CD14-positive monocyte (primary cell): ENCODE measurements at regions not wholly inside any gene's neighbourhood (a gene's known extent, or its start where the extent isn't known, plus 50 kb on each side); places are given as distances from the start of the nearest gene placed in this dataset.

Experiments used
- DNase-seq, 3 donors: peaks; one replicate each; pipeline ENCODE4 v3.0.0-alpha.2; 2011 to 2022
- H2AFZ ChIP-seq: 2 replicates; pipeline ENCODE4 v1.6.0; 2012; ENCODE audit warnings: mild to moderate bottlenecking, low read depth, low read length, inconsistent platforms; ENCODE audit not compliant: insufficient read depth, poor library complexity, severe bottlenecking
- H3K27ac ChIP-seq, 2 donors: 1 replicate in 1 of 2; 2 replicates in 1 of 2; pipeline ENCODE4 v1.5.1; 2012 to 2013; ENCODE audit warnings: low read length in 2 of 2, control low read depth in 1 of 2, inconsistent platforms in 1 of 2, low read depth in 1 of 2, mild to moderate bottlenecking in 1 of 2
- H3K27me3 ChIP-seq, 2 donors: one replicate each; pipeline versions ENCODE4 v1.6.0 to v1.6.1; 2011 to 2013; ENCODE audit warnings: low read length in 2 of 2; ENCODE audit not compliant: control insufficient read depth in 2 of 2, insufficient read depth in 2 of 2
- H3K36me3 ChIP-seq, 2 donors: replicated peaks in 1 of 2; 1 replicate in 1 of 2; 2 replicates in 1 of 2; pipeline versions ENCODE4 v1.5.1 to v1.6.1; 2012 to 2013; ENCODE audit warnings: low read length in 2 of 2, control low read depth in 1 of 2, inconsistent platforms in 1 of 2, mild to moderate bottlenecking in 1 of 2; ENCODE audit not compliant: insufficient read depth in 2 of 2, control insufficient read depth in 1 of 2
- H3K4me1 ChIP-seq, 2 donors: 1 replicate in 1 of 2; 2 replicates in 1 of 2; pipeline versions ENCODE4 v1.5.1 to v1.6.1; 2012 to 2013; ENCODE audit warnings: low read length in 2 of 2, control low read depth in 1 of 2, inconsistent platforms in 1 of 2, mild to moderate bottlenecking in 1 of 2, moderate library complexity in 1 of 2; ENCODE audit not compliant: insufficient read depth in 2 of 2, control insufficient read depth in 1 of 2
- H3K4me2 ChIP-seq: replicated peaks from 2 replicates; pipeline ENCODE3; 2012; ENCODE audit warnings: low read length, moderate library complexity, mild to moderate bottlenecking; ENCODE audit not compliant: poor library complexity, severe bottlenecking; ENCODE audit errors: extremely low read depth
- H3K4me3 ChIP-seq, 3 experiments: fragments of 200-600 bp in 1 of 3; sonication (generic) in 1 of 3; replicated peaks in 1 of 3; 1 replicate in 2 of 3; 2 replicates in 1 of 3; pipeline ENCODE4 v1.5.1; 2011 to 2013; ENCODE audit warnings: low read length in 3 of 3, mild to moderate bottlenecking in 3 of 3, control low read depth in 2 of 3, low read depth in 2 of 3, inconsistent platforms in 1 of 3, moderate library complexity in 1 of 3
- H3K79me2 ChIP-seq: 2 replicates; pipeline ENCODE4 v1.6.0; 2012; ENCODE audit warnings: mild to moderate bottlenecking, control low read depth, inconsistent platforms, low read length, moderate library complexity; ENCODE audit not compliant: insufficient read depth
- H3K9ac ChIP-seq: 2 replicates; pipeline ENCODE4 v1.6.0; 2017; ENCODE audit warnings: low read length, mild to moderate bottlenecking; ENCODE audit not compliant: insufficient read depth, poor library complexity, severe bottlenecking
- H3K9me3 ChIP-seq, 2 donors: replicated peaks in 1 of 2; 1 replicate in 1 of 2; 2 replicates in 1 of 2; pipeline versions ENCODE4 v1.5.1 to v1.6.1; 2012 to 2013; ENCODE audit warnings: low read length in 2 of 2, control low read depth in 1 of 2; ENCODE audit not compliant: control insufficient read depth in 1 of 2, insufficient read depth in 1 of 2
- H4K20me1 ChIP-seq: 2 replicates; pipeline ENCODE4 v1.6.0; 2012; ENCODE audit warnings: mild to moderate bottlenecking, low read length, control low read depth, moderate library complexity; ENCODE audit not compliant: insufficient read depth
- H3K27ac Mint-ChIP-seq, 7 donors: one replicate each; pipeline ENCODE4 v1.8.0; 2020; ENCODE audit warnings: mild to moderate bottlenecking in 7 of 7, mixed read lengths in 7 of 7, moderate library complexity in 6 of 7, inconsistent platforms in 2 of 7
- H3K27me3 Mint-ChIP-seq, 3 donors: one replicate each; pipeline ENCODE4 v1.8.0; 2021 to 2022; ENCODE audit warnings: low read depth in 3 of 3, mild to moderate bottlenecking in 3 of 3, mixed read lengths in 3 of 3, moderate library complexity in 3 of 3, inconsistent platforms in 1 of 3
- H3K36me3 Mint-ChIP-seq, 2 donors: one replicate each; pipeline ENCODE4 v1.8.0; 2020; ENCODE audit warnings: mixed read lengths in 2 of 2, inconsistent platforms in 1 of 2, mild to moderate bottlenecking in 1 of 2
- H3K4me1 Mint-ChIP-seq: one replicate; pipeline ENCODE4 v1.8.0; 2020; ENCODE audit warnings: mild to moderate bottlenecking, mixed read lengths
- H3K4me3 Mint-ChIP-seq, 2 donors: one replicate each; pipeline ENCODE4 v1.8.0; 2020; ENCODE audit warnings: mild to moderate bottlenecking in 2 of 2, mixed read lengths in 2 of 2, moderate library complexity in 1 of 2
- H3K9me3 Mint-ChIP-seq, 7 donors: one replicate each; pipeline ENCODE4 v1.8.0; 2020 to 2022; ENCODE audit warnings: mixed read lengths in 7 of 7, mild to moderate bottlenecking in 6 of 7, moderate library complexity in 6 of 7, inconsistent platforms in 2 of 7
- CTCF ChIP-seq: fragments of 200-600 bp; IDR thresholded peaks from one replicate; pipeline ENCODE4 v1.8.0; 2022; ENCODE audit warnings: antibody characterized with exemption, mild to moderate bottlenecking
- WGBS: methylation state at CpG from one replicate; pipeline ENCODE4 v1.1.5; 2013; ENCODE audit warnings: missing lambda C conversion rate; ENCODE audit not compliant: insufficient coverage; 5-methylcytosine and 5-hydroxymethylcytosine counted together
- intact Hi-C, 2 donors: fragments of 100-400 bp; cut with micrococcal nuclease; formaldehyde crosslinking; loops; one replicate each; pipeline versions ENCODE4 v1.15.0 to v1.15.1; 2023

GRCh38 chr16:54647725-54648221 is 282.9 kb upstream of the IRX5 start:
- 60% methylated on average over 1 of the region's 3 CpGs for WGBS
- no peak overlapping the region for H3K4me3 Mint-ChIP-seq
- Histone ChIP-seq H3K4me3 (no peak overlapping the region), H3K9me3 (no peaks in the 10 kb centered on the region), H3K27ac (no peak overlapping the region), H3K9ac (no peak overlapping the region), H4K20me1 (no peaks in the 10 kb centered on the region), H3K27me3 (peaks cover 0 to 2% of the 10 kb centered on the region in 2 donors), H2AFZ (no peak overlapping the region), H3K4me1 (no peaks in the 10 kb centered on the region), H3K36me3 (no peaks in the 10 kb centered on the region), H3K4me2 (no peak overlapping the region), H3K79me2 (no peaks in the 10 kb centered on the region)
- intact Hi-C loops = no loop called here
- no peak for DNase-seq
- no peaks in the 10 kb centered on the region for H3K4me1 Mint-ChIP-seq
- H3K27ac Mint-ChIP-seq = no peak overlapping the region
- TF ChIP-seq CTCF = no peak
- no peaks in the 10 kb centered on the region for H3K36me3 Mint-ChIP-seq
- peaks cover 0 to 12% (median 3%) of the 10 kb centered on the region in 7 donors for H3K9me3 Mint-ChIP-seq
- H3K27me3 Mint-ChIP-seq = peaks cover 4 to 8% (median 8%) of the 10 kb centered on the region in 3 donors

GRCh38 chr16:54647216-54647615 is 283.4 kb upstream of the IRX5 start:
- no peak overlapping the region for H3K4me3 ChIP-seq
- Mint-ChIP-seq H3K9me3 (peaks cover 0 to 12% (median 3%) of the 10 kb centered on the region in 7 donors), H3K4me1 (no peaks in the 10 kb centered on the region), H3K27ac (no peak overlapping the region), H3K36me3 (no peaks in the 10 kb centered on the region), H3K27me3 (peaks cover 4 to 9% (median 8%) of the 10 kb centered on the region in 3 donors), H3K4me3 (no peak overlapping the region)
- no peaks in the 10 kb centered on the region for H3K9me3 ChIP-seq
- H3K9ac ChIP-seq = no peak overlapping the region
- intact Hi-C loops = no loop called here
- H3K79me2 ChIP-seq = no peaks in the 10 kb centered on the region
- no peaks in the 10 kb centered on the region for H3K4me1 ChIP-seq
- no peak overlapping the region for H3K27ac ChIP-seq
- no peak for TF ChIP-seq CTCF
- no peaks in the 10 kb centered on the region for H3K36me3 ChIP-seq
- 100% methylated on average over 2 of the region's 3 CpGs for WGBS
- no peak overlapping the region for H2AFZ ChIP-seq
- no peaks in the 10 kb centered on the region for H4K20me1 ChIP-seq
- peaks cover 0 to 2% of the 10 kb centered on the region in 2 donors for H3K27me3 ChIP-seq
- DNase-seq = no peak
- H3K4me2 ChIP-seq = no peak overlapping the region
